HG03432 (cell line): ENCODE measurements at regions not wholly inside any gene's neighbourhood (a gene's known extent, or its start where the extent isn't known, plus 50 kb on each side); places are given as distances from the start of the nearest gene placed in this dataset.

Source experiments
- ATAC-seq: cut with Tn5 transposase; IDR thresholded peaks from one replicate; pipeline ENCODE4 v1.9.1; 2021; ENCODE audit warnings: mild to moderate bottlenecking, moderate library complexity; ENCODE audit not compliant: unreplicated experiment

DNA sequence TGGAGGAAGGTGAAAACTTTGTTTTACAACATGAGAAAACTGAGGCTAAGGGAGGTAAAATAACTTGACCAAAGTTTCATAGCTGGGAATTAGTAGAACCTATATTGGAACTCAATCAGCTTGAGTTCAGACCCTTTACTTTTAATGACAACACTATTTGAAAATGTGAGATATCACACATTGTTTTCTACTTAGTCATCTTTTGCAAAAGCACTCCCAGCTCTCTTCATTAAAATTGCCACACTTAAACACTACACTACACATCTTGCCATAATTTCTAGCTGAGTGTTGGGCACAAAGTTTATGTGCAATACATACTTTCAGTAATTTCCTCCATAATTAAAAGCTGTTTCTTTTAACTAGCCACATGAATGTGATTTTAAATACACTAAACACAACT, 230.4 kb upstream of the DCBLD2 start:
- ATAC-seq, result no peak

DNA sequence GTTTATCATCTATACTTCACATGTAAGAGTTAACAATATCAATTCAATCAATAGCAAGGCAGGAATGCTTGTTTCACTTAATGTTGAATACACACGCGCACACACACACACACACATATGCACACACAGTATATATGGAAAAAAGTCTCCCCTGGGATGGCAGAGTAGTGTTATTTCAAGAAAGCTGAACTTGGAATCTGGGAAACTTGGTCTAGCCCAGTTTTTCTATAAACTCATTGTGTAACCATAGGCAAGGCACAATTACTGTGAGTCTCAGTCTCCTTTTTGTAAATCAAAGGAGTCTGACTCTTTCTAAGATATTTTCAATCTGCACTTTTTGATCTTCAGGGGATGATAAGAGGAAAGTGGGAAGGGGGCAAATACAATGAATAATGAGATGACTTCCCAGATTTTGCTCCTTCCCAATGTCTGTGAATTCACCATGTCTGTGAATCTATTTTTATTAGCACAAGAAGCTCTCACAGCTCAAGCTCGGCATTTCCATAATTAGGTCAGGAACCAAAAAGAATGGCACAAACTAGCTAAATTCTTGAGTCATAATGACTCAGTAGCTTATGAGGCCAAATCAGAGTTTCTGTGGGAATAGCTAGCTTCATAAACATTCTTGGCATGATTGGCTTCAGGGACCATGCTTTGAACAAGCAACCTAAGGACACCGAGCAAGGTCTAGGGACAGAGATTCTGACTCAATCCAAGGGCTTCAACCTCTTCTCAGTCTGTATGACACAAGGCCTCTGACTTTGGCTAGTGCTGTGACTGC, 227.4 kb upstream of the DCBLD2 start:
- ATAC-seq, result no peak

DNA sequence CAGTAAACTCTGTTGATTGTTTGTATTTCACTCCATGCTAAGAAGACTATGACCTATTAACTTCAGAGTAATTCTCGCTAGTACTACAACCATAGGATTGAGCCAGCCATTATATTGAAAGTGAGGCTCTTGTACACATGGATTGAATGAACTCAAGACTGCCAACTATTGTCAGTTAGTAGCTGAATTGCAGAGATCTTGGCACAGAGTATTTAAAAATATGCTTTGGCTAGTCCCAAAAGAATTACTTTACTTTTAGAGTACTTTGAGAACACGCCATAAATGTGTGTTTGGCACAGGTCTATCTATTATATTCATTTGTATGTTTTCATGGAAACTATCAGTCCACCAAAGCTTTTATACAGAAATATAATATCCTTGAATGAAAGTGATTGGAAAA, 226.7 kb upstream of the DCBLD2 start:
- no peak for ATAC-seq

DNA sequence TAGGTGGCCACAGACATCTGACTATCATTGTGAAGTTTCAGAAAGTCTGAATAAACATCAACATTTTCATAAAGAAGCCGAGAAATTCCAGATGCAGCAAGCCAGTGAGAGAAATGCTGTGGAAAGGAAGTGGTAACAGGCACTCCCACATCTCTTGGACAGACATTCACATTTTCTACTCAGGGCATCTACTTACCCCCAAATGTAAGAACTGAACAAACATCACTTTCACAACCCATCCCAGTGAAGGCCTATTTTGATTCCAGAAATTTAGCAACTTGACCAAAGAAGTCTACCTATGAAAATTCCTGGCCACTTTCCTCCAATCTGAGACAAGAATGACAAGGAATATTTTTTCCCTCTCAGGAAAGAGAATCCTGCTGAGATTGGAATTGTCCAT, 224.8 kb upstream of the DCBLD2 start:
- ATAC-seq, result no peak

DNA sequence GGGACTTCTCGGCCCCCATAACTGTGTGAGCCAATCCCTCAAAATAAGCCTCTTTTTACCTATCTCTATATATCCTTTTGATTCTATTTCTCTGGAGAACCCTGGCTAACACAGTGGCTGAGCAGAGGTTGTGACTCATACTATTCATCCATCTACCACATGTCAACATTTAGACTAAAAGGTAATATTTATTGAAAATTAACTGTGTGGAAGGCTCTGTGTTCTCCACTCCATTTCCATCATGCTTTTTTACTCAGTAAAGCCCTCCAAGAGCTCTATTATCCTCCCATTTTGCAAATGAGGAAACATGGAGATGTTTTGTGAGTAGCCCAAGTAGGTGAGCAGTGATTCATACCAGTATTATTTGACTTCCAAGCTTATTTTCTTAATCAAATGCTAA, 217.9 kb upstream of the DCBLD2 start:
- no peak for ATAC-seq

DNA sequence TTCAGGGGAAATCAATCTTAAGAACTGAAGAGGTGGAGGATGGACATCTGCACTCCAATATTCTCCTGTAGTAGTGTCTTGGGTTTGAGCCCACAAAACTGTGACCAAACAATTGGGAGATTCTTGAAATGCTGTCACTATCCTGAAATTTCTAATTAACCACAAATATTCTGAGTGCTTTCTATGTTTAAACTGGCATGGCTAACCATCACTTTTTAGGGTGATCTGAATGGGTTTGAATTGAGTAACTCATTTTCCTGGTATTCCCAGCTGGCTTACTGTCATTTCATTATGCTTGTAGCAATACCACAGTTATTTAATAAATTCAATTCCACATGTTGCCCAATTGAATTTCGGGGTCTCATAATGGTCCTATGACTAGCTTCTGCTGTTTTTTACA, 216.9 kb upstream of the DCBLD2 start:
- ATAC-seq, result no peak

DNA sequence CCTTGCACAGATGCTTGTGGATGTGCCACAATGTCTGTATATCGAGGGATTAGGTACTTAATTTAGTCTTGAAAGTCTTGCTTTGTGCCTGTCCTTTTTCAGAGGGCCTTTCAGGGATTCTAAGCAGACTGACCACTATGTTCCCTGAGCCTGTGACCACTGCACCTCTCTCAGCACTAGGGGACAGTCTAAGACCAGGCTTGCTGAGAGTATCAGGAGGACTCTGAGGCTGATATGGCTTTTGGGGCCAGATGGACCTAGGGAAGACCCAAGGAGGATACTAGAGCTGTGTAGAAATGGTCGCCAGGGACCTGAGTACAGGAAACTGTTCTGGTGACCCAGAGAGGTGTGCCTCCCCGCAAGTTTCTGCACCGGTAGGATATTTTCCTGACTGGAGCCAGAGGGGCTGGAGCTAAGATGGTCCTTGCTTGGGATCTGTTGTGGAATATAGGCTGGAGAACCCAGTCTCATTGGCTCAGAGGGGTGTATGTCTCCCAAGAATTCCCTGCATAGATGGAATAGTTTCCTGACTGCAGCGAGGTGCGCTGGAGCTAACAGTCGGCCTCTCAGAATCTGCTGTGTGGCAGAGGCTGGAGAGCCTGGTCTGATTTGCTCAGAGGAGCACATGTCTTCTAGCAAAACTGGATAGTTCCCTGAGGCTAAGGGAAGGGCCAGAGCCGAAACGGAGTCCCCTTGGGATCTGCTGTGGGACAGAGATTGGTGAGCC, 213.2 kb upstream of the DCBLD2 start:
- ATAC-seq, result no peak

DNA sequence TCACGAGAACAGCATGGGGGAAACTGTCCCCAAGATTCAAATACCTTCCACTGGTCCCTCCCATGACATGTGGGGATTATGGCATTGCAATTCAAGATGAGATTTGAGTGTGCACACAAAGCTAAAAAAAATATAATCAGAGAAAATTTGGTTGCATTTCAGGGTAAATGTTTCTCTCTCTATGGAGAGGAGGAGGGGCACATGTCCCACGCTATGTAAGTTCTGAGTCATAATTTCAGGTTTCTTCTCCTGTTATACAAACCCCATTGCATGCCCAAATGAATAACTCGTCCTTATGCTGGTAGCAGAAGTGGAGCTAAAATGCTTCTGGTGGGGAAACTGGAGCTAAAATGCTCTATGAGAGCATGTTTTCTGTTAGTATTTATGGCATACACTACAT, 209.7 kb upstream of the DCBLD2 start:
- peak; percentile 76 for ATAC-seq

DNA sequence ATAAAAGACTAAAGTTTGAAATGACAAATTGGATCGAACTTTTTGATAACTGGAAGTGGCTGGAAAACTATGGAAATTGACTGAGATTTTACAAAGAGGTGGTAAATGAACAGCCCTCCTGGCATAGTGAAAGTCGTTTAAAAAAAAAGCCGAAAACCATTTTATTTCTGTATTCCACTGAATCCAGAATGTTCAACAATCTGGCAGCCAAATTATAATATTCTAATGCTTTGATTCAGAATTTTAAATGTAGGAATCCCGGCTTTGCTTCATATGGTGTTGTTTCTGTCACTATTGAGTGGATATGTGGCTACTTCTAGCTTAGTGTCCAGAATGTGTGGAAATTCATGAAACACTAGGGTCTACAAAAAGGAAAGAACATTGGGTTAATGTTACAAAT, 208.9 kb upstream of the DCBLD2 start:
- ATAC-seq, result no peak

DNA sequence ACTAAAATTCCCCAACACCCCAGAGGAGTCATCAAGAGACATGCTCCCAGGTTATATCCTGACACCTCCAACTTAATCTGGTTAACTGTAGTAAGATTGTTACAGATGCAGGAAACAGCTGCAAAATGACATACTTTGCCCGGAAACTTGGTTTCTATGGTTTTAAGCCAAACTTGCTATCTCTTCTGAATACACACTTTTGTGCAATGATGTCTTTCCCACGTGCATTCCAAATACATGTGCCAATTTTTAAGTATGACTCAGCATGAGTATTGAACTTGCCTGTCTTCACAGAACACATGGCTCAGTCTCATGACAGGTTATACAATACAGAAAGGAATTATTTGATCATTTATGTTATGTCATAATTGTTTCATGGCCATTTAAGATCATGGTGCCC, 207.0 kb upstream of the DCBLD2 start:
- no peak for ATAC-seq

DNA sequence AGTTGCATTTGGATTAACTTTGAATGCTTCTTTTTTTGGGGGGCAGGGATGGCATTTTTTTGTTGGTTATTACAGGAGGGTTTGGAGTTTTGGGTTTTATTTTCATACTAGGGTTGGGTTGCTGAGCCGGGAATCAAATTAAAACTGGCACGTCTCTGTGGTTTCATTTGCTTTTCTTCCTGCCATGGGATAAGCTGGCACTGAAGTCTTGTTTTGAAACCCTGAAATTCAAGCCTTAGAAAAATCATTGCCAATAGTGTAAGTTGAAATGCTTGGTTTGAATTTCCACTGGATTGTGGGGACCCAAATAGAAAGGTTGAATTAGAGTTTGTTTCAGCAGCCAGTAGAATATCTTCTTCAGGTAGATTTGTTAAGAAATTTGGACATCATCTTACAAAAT, 193.1 kb upstream of the DCBLD2 start:
- ATAC-seq, result no peak

DNA sequence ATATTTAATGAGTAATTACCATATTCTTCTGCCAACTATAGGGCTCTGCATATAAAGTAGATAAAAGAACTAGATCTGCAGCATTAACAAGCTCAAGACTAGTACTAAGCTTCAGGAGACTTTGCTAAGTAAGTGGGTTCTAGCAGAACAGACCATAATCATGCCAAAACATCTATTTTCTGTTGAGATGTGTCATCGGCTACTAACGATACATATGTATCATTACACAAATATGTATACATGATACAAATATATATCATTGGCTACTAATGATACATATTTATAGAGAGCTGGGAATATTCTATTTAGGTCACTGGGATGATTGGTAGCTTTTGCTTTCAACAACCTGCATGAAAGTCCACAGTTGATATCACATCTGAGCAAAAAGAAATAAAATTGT, 185.8 kb upstream of the DCBLD2 start:
- ATAC-seq, result no peak

DNA sequence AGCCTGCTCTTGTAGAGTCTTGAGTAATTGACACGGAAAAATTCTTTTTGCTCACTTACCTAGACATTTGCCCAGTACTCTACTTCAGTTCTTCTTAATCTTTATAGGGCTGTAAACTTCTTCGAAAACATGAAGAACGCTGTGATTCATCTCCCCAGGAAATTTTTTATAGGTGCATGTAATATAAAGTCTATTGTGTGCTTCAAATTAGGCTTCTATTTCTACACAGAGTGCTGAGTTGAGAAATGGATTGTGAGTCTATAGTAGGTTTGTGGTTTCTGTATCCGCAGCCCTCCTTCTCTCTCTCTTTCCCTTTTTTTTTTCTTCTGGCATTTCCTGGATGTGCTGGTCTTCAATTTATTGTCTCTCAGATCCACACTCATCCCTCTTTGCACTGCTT, 183.3 kb upstream of the DCBLD2 start:
- no peak for ATAC-seq

DNA sequence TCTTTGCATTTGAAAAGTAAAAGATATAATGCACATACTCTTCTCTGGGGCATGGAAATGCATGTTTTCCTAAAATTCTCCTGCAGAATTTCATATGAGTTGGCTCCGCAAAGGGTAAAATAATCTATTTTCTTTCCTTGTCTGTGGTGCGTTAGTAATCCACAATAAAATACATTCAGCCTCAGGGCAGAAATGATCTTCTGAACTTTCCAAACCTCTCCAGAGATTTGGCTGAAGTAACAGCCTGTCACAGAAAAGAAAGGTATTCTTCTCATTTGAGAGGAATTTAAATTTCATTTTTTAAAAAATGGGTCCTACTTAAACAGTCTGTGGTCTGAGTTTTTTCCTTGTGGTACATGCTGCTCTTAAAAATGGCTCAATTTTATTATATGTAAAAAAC, 182.7 kb upstream of the DCBLD2 start:
- ATAC-seq, result no peak

DNA sequence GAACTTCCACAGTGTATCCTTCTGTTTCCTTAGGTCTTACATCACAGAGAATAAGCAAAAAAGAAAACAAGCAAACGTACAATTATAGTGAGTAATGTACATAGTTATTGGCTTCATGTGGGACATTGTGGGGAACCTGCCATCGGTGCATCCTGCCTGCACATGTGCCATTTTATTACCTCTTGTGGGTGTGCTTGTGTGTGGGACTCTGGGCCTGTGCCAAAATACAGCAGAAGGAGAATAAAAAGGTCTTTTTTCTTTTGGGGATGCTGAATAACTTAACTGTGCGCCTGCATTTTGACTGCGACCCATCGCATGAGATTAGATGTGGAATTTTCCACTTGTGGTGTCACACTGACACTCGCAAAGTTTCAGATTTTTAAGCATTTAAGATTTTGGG, 169.6 kb upstream of the DCBLD2 start:
- no peak for ATAC-seq

DNA sequence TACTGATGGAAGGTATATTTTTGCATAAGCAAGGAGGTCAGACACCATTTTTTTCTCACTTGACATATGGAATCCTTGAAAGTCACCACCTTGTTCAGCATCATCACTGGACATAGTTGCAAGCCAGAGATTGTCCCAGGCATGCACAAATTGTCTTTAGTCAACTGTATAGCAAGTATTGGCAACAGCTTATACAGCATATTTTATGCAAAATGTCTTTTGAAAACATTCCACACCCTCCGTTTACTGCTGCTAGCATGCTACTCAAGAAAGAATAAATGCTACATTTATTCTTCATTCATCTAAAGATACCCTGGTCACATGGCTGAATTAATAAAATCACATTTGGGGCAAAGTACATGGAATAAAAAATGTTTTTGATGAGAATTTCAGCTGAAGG, 168.5 kb upstream of the DCBLD2 start:
- no peak for ATAC-seq

DNA sequence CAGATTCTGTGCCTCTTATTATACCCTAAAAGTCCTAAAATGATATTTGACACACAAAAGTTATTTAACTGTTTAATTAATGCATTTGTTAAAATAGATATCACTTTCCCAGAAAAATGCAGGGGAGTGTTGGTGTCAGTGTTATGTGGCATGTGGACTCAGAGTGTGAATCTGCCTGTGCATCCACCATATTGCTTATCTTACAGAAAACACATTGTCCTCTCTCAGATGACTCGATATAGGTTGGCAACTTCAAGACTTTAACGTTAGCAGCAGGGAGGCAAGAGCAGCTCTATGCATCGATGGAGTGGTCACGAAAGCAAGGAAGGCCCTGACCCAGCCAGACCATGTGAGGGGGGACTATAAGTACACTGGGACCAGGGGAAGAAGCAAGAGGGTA, 165.4 kb upstream of the DCBLD2 start:
- ATAC-seq, result no peak

DNA sequence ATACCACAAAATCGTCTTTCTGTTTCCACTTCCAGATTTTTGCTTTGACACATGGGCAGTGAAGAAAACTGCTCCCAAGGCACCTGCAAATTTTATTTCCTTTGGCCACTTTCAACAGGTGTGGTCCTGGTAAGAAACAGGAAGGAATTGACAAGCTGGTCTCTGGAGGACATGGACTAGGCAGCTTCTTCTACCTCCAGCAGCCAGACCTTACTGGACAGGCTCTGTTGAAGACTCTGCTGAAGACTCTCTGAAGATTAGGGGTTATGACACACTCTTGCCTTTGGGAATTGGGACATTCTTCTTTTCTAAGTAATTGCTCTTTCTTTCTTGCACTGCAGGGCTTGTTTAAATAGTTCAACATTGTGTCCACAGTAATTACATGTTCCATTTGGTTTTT, 147.7 kb upstream of the DCBLD2 start:
- ATAC-seq, result no peak

DNA sequence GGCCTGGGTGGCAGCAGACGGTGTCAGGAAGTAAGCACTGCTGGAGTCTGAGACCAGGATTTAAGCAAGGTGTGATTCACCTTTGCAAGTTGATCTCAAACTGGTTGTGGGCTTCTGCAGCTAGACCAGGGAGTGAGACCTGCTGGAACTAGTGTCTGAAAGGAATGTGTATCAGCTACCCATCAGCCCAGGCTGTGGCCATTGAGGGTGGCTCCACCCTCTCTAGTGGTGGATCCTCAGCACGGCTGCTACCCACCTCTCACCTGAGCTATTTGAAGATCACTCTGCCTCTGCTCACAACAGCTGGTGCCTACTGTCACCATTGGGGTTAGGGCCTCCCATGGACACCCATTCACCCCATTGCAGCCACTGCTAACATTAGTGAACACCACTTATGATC, 140.3 kb upstream of the DCBLD2 start:
- ATAC-seq, result no peak

DNA sequence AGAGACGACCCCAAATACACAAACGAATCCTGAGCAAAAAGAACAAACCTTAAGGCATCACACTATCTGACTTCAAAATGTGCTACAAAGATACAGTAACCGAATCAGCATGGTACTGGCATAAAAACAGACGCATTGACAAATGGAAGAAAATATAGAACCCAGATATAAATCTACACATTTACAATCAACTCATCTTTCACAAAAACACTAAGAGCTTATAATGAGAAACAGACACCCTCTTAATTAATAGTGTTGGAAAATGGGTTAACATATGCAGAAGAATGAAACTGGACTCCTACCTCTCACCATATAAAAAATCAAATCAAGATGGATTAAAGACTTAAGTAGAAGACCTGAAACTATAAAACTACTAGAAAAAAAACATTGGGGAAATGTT, 130.3 kb upstream of the DCBLD2 start:
- no peak for ATAC-seq

DNA sequence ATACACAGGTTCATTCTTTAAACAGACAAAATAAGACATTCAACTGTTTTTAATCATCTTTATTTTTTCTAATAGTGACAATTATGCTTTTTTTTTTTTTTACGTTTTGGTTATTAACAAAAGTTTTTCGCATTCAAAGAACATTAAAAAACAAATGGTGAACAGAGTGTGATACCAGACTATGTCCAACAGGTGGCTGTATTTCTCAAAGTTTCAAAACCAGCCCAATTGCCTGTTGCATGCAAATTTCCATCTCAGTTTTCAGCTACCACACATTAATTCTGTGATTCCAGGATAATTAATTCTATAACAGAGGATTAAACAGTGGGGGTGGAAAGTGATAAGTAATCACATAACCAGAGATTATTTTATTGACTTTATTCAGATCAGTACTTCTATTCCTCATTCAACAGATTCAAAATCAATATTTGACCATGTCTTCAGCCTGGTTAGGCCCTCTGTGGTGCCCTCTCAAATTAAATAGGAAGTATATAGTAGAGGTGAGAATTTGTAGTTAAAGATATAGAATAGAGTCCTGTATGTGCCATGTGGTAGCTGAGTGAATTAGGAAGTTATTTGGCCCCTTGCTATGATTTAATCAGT, 122.2 kb upstream of the DCBLD2 start:
- ATAC-seq, result peak; percentile 81

DNA sequence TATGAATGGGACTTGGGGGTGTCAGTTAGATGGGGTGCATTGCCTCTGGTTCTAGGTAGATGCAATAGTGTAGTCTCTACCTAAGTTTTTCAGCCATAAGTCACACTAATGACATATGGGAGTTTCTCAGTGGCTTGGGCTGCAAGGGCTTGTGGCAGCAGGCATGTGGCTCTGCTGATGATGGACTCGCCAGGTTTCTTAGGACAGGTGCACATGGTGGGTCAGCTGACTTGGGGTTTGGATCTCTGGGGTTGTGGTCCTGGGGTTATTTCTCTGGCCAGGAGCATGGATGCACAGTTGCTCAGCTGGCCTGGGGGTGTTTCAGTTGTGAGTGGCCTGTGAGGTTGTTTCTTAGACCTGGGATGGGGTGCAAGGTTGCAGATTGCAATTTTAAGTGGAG, 120.0 kb upstream of the DCBLD2 start:
- no peak for ATAC-seq
